ENCODE measurements at regions not wholly inside any gene's neighbourhood (a gene's known extent, or its start where the extent isn't known, plus 50 kb on each side); places are given as distances from the start of the nearest gene placed in this dataset.

GRCh38 chr14:86527312-86527711, 997.4 kb downstream of the FLRT2 start:
- DNase-seq (ENCODE audit: low read depth in 3 of 3): no peak

DNA sequence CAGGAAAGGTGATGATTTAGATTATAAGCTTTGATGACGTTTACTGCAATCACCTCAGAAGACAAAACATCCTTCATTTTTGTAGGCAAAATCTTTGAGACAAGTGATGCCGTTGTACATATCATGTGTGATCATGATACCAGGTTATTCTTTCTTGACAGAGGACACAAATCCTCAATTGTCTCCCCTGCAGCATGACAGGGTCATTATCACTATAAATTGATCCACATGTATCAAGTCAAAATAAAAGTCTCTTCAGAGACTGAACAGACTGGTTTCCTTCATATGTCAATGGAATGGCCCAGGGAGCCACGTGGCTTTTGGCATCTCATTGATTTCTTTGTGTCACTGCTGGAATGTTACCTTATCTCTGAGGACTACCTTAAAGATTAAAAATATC, 995.7 kb downstream of the FLRT2 start:
- DNase-seq (ENCODE audit: low read depth in 3 of 3): no peak

GRCh38 chr14:86521843-86522242, 991.9 kb downstream of the FLRT2 start:
- DNase-seq (ENCODE audit: low read depth in 3 of 3): no peak

- no peak for DNase-seq (ENCODE audit: low read depth in 3 of 3)
Measured at GRCh38 chr14:86521031-86521730, 991.2 kb downstream of the FLRT2 start.

GRCh38 chr14:86518298-86518697, 988.4 kb downstream of the FLRT2 start:
- DNase-seq (ENCODE audit: low read depth in 3 of 3): no peak

DNA sequence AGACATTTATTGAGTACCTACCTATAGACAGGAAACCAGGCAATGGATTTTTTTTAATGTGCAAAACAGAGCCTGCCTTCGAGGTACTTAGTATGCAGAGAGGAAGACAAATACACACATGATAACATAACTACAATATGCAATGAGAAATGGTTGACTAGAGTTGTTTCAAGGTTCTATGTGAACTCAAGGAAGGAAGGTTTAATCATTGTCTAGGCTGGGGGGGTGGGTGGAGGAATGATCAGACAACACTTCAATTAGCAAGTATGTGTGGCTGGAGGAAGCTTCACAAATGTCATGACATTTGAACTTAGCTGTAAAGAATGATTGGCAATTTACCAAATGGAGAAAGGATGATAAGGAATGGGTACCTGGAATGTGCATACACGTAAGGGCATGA, 985.3 kb downstream of the FLRT2 start:
- no peak for DNase-seq (ENCODE audit: low read depth in 3 of 3)

DNA sequence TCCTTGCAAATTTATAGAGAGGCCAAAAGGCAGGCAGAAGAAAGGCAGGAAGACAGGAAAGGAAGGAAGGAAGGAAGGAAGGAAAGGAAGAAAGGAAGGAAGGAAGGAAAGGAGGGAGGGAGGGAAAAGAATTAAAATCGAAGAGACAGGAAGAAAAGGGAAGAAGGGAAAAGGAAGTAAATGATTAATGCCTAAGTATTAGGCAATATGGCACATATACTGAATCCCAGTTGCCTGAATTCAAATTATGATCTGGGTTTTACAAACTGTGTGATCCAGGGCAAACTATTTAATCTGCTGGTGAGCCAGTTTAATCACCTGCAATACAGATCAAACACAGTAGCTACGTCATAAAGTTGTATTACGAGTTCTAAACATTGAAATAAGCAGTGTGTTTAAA, 983.6 kb downstream of the FLRT2 start:
- DNase-seq (ENCODE audit: low read depth in 3 of 3): no peak

DNA sequence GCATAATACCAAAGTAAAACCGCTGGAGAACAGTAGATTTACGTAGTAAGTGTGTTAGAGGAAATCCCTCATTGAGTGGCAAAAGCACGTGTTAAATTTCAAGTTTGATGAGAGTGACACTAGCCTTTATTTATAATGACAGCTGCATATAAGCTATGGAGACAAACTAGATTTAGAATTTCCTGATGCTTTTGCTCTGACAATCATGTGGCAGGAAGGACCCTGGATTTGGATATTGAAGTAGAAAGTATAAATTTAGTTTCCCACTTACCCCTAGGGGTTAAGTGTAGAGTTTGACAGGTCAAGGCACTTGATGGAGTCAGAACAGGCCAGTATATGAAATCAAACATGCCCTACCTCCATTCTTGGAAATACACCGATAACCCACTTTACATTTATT, 983.1 kb downstream of the FLRT2 start:
- no peak for DNase-seq (ENCODE audit: low read depth in 3 of 3)

DNA sequence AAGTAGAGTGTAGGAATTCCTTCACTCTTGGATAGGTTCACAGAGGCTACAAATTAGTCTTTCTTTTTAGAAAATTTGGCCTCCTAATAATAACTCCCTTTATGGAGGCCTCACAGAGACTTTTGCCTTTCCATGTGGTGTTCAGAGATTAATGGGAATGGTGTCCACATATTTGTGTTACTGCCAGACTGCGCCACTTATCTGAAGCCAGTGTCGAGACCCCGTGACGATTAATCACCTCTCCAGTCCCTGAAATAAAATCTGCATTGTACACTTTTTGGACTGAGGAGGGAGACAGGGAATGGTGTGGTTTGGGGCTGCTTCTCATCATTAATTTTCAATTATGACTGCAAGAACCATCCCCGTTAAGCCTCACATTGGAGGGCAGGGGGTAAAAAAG, 980.5 kb downstream of the FLRT2 start:
- no peak for DNase-seq (ENCODE audit: low read depth in 3 of 3)

- DNase-seq (ENCODE audit: low read depth in 3 of 3): no peak
Measured at GRCh38 chr14:86505808-86506207, 975.9 kb downstream of the FLRT2 start.

DNA sequence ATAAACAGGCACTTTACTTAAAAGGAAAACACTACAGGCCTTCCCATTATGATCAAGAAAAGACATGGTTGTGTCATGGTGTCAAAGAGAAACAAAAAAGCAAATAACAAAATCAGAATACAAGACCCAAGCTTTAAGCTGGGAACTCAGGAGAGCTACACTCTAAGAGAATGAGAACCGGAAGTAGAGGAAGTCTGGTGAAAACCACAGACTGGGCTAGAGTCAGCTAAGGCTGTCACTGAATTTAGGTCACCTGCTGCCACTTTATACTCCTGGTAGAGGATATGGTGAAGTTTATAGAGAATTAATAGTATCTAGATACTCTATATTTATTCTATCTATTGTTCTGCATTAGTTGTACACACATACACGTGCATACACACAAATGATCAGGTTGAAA, 971.7 kb downstream of the FLRT2 start:
- DNase-seq (ENCODE audit: low read depth in 3 of 3): no peak

DNA sequence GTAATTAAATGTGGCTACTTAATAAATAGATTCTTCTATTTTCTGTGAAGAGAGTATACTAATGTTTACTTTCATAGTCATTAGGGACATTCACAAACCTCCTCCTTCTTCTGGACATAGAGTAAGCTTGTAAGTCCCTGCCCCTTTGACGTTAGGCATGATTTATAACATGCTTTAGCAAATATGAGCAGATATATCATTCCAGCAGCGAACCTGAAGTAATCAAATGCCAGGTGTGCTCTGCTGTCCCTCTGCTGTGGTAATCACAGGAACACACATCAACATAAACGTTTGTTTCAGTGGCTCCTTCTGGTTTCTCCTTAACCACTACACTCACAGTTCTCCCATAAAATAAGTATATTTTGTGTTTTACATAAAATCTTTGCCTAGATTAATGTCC, 961.8 kb downstream of the FLRT2 start:
- no peak for DNase-seq (ENCODE audit: low read depth in 3 of 3)

DNA sequence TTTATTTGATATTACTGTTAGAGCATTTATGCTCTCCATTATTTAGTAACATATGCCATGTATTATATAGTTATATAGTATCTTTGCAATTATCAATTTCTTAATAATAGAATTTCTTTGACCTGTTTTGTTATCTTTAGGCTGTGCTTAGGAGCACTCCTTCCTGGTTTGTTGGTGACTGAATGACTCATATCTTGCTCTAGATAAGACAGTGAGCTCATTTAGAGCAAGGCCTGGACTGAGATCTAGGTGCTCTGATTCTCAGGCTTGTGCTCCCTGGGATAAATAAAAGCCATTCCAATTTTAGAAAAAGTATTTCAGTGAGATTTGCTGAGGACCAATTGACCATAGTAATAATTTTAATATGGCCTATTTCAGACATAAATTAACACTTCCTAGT, 951.2 kb downstream of the FLRT2 start:
- DNase-seq (ENCODE audit: low read depth in 3 of 3): no peak

- no peak for DNase-seq (ENCODE audit: low read depth in 3 of 3)
Measured at GRCh38 chr14:86464341-86464740, 934.4 kb downstream of the FLRT2 start.

GRCh38 chr14:86462193-86462753, 932.3 kb downstream of the FLRT2 start:
- no peak for DNase-seq (ENCODE audit: low read depth in 3 of 3)

- DNase-seq (ENCODE audit: low read depth in 3 of 3): no peak
Measured at GRCh38 chr14:86457481-86458135, 927.7 kb downstream of the FLRT2 start.

DNA sequence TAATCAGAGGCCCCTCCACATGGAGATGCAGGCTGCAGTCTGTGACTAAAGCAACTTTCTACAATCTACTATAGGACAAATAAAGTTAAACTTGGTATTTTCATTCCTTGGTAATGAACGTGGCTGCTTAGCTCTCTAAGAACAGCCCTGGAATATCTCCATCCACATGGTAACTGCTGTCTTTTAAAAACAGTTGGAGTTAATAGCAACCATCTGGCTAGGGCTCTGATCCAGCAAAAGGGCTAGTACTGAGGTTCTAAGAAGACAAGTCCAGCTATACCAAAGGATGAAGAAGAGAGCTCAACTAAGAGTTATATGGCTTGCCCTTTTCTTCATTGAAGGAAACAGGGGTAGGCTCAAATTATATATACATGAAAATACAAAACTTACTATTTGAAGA, 920.1 kb downstream of the FLRT2 start:
- no peak for DNase-seq (ENCODE audit: low read depth in 3 of 3)

GRCh38 chr14:86442135-86442534, 912.2 kb downstream of the FLRT2 start:
- DNase-seq (ENCODE audit: low read depth in 3 of 3): no peak

GRCh38 chr14:86430853-86431252, 900.9 kb downstream of the FLRT2 start:
- DNase-seq (ENCODE audit: low read depth in 3 of 3): no peak

GRCh38 chr14:86423214-86423613, 893.3 kb downstream of the FLRT2 start:
- no peak for DNase-seq (ENCODE audit: low read depth in 3 of 3)

DNA sequence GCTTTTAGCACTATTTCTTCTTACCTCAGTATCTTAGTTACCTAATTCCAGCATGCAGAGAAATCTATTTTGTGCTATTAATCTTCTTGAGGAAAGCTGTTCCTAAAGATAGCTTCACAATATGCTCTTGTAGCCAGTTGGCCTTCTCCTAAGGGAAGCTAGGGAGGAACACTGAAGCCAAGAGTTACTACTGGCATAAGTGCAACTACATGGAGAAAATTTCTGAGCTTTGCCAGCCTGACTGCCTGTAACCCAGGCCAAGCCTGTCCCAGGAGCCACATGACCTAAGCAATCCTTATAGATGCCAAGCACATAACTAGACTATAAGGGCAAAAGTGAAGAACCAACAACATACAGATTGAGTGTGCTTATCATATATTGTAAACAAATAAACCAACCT, 890.2 kb downstream of the FLRT2 start:
- no peak for DNase-seq (ENCODE audit: low read depth in 3 of 3)

GRCh38 chr14:86414146-86414545, 884.2 kb downstream of the FLRT2 start:
- DNase-seq (ENCODE audit: low read depth in 3 of 3): no peak

DNA sequence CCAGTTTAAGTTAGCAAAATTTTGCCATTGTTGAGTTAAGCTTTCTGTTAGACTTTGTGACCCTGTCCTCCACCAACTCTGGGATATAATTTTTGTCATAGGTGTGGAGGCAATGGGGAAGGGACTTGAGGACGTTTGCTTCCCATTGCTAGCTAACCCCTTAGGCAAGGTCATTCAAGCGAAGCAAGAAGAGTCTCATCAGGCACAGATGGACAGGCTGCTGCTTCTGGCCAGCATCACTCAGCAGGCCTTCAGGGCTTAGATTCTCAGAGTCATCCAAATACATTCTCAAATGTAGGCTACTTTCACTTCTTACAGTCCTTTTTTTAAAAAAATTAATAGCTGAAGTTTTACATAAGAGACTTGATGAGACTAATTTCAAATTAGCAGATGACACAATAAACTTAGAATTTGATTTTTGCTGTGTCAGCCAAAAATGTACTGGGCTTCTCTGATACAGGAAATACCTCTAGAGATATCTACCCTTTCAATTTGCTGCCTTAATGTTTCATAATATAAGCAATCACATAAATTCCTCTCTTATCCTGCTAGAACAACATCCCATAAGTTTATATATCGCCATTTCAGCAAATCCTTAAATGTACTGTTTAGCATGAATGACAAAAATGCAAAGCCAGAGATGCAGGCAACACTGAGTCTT, 875.2 kb downstream of the FLRT2 start:
- no peak for DNase-seq (ENCODE audit: low read depth in 3 of 3)
